Keratinocyte (primary cell): ENCODE measurements at regions not wholly inside any gene's neighbourhood (a gene's known extent, or its start where the extent isn't known, plus 50 kb on each side); places are given as distances from the start of the nearest gene placed in this dataset.

Source experiments
- DNase-seq: peaks from one replicate; pipeline ENCODE4 v3.0.0-alpha.2; 2011; ENCODE audit warnings: low read depth, missing footprints, low spot score
- FAIRE-seq: peaks from 2 replicates; lab custom pipeline; 2011; peaks lifted over from hg19 to GRCh38; lab: Jason Lieb, UNC
- H2AFZ ChIP-seq: 2 replicates; pipeline ENCODE4 v1.6.0; 2012; ENCODE audit warnings: low read length, control low read depth, inconsistent platforms; ENCODE audit not compliant: control insufficient read depth
- H3K27ac ChIP-seq: 2 replicates; pipeline ENCODE4 v1.5.1; 2011; ENCODE audit warnings: low read length; ENCODE audit not compliant: control insufficient read depth, insufficient read depth
- H3K27me3 ChIP-seq: 3 replicates; pipeline ENCODE4 v1.6.0; 2011; ENCODE audit warnings: low read length; ENCODE audit not compliant: control insufficient read depth, insufficient read depth; ENCODE audit errors: extremely low read depth
- H3K36me3 ChIP-seq, 2 experiments: 2 replicates in 1 of 2; 3 replicates in 1 of 2; pipeline ENCODE4 v1.5.1; 2011; ENCODE audit warnings: low read length in 2 of 2, mild to moderate bottlenecking in 1 of 2; ENCODE audit not compliant: control insufficient read depth in 2 of 2, insufficient read depth in 2 of 2; ENCODE audit errors: extremely low read depth in 1 of 2
- H3K4me1 ChIP-seq: 3 replicates; pipeline ENCODE4 v1.5.1; 2011; ENCODE audit warnings: low read length; ENCODE audit not compliant: control insufficient read depth, insufficient read depth; ENCODE audit errors: extremely low read depth
- H3K4me2 ChIP-seq: 3 replicates; pipeline ENCODE4 v1.6.0; 2011; ENCODE audit warnings: low read depth, low read length; ENCODE audit not compliant: control insufficient read depth, insufficient read depth; ENCODE audit errors: extremely low read depth
- H3K4me3 ChIP-seq, 3 experiments: fragments of 200-600 bp in 1 of 3; sonication (generic) in 1 of 3; 2 replicates in 2 of 3; 3 replicates in 1 of 3; pipeline ENCODE4 v1.5.1; 2011 to 2016; ENCODE audit warnings: low read length in 3 of 3, mild to moderate bottlenecking in 3 of 3, control low read depth in 2 of 3, inconsistent platforms in 1 of 3, low read depth in 1 of 3, mixed read lengths in 1 of 3, mixed run types in 1 of 3, moderate library complexity in 1 of 3; ENCODE audit not compliant: control insufficient read depth in 2 of 3, insufficient read depth in 2 of 3; ENCODE audit errors: extremely low read depth in 1 of 3
- H3K79me2 ChIP-seq: 2 replicates; pipeline ENCODE4 v1.6.0; 2012; ENCODE audit warnings: low read length; ENCODE audit not compliant: control insufficient read depth, insufficient read depth
- H3K9ac ChIP-seq: 3 replicates; pipeline ENCODE4 v1.6.0; 2011; ENCODE audit warnings: low read length; ENCODE audit not compliant: control insufficient read depth, insufficient read depth; ENCODE audit errors: extremely low read depth
- H3K9me1 ChIP-seq: 3 replicates; pipeline ENCODE4 v1.6.0; 2011; ENCODE audit warnings: low read length; ENCODE audit not compliant: control insufficient read depth, insufficient read depth; ENCODE audit errors: extremely low read depth
- H3K9me3 ChIP-seq: 2 replicates; pipeline ENCODE4 v1.5.1; 2012; ENCODE audit warnings: low read depth, low read length; ENCODE audit not compliant: control insufficient read depth
- H4K20me1 ChIP-seq: 3 replicates; pipeline ENCODE4 v1.6.0; 2011; ENCODE audit warnings: low read length; ENCODE audit not compliant: control insufficient read depth, insufficient read depth; ENCODE audit errors: extremely low read depth
- CTCF ChIP-seq, 3 experiments: IDR thresholded peaks in 1 of 3; conservative IDR thresholded peaks in 1 of 3; optimal IDR thresholded peaks in 1 of 3; 2 replicates in 2 of 3; 3 replicates in 1 of 3; pipeline versions ENCODE3 to v1.5.1; 2011; ENCODE audit warnings: low read length in 3 of 3, mild to moderate bottlenecking in 3 of 3, moderate library complexity in 2 of 3, control low read depth in 1 of 3, inconsistent platforms in 1 of 3; ENCODE audit not compliant: insufficient read depth in 2 of 3; ENCODE audit errors: extremely low read depth in 1 of 3
- EZH2 ChIP-seq: IDR thresholded peaks from one replicate; pipeline ENCODE4 v1.6.1; 2012; ENCODE audit warnings: inconsistent platforms, mild to moderate bottlenecking, low read length, moderate library complexity
- dilution Hi-C: fragments of 300-500 bp; cut with MboI; formaldehyde crosslinking; loops from one replicate; pipeline ENCODE4 v1.7.0; 2020; ENCODE audit warnings: low sequenced_read_pairs; ENCODE audit not compliant: extremely low pct_ligation_motif_present

- no peaks in the 10 kb centered on the region for H3K79me2 ChIP-seq
- dilution Hi-C loops = no loop called here
- no peaks in the 10 kb centered on the region for H3K9me3 ChIP-seq
- H3K36me3 ChIP-seq = no peaks in the 10 kb centered on the region
- no peak overlapping the region for H3K27ac ChIP-seq
- H3K9ac ChIP-seq = no peak overlapping the region
- H3K9me1 ChIP-seq = no peaks in the 10 kb centered on the region
- FAIRE-seq = no peak
- TF ChIP-seq CTCF (optimal IDR thresholded peaks at IDR 0.05 in 1 of 3, IDR thresholded peaks at IDR 0.05 in 1 of 3, conservative IDR thresholded peaks at IDR 0.05 in 1 of 3; ENCODE audit: extremely low read depth in 1 of 3, insufficient read depth in 2 of 3, low read length in 3 of 3) = peak; percentile 44 to 79 (median 57)
- TF ChIP-seq EZH2 = no peak
- DNase-seq = no peak
- no peaks in the 10 kb centered on the region for H4K20me1 ChIP-seq
- H3K4me1 ChIP-seq = peaks cover 6% of the 10 kb centered on the region
- H3K4me3 ChIP-seq = no peak overlapping the region
- H3K4me2 ChIP-seq = no peak overlapping the region
- no peak overlapping the region for H2AFZ ChIP-seq
- peaks cover 12% of the 10 kb centered on the region for H3K27me3 ChIP-seq
Observed at GRCh38 chr7:64098-64915, 128.1 kb upstream of the FAM20C start.

GRCh38 chr7:64916-65341 is 127.4 kb upstream of the FAM20C start:
- H3K27me3 ChIP-seq = peaks cover 12% of the 10 kb centered on the region
- DNase-seq (no peak), FAIRE-seq (no peak)
- no peak overlapping the region for H3K4me2 ChIP-seq
- no peak overlapping the region for H3K27ac ChIP-seq
- no peaks in the 10 kb centered on the region for H3K9me1 ChIP-seq
- no peak overlapping the region for H2AFZ ChIP-seq
- H3K4me1 ChIP-seq = peaks cover 6% of the 10 kb centered on the region
- dilution Hi-C loops = no loop called here
- H3K9ac ChIP-seq = no peak overlapping the region
- H3K9me3 ChIP-seq = no peaks in the 10 kb centered on the region
- H3K36me3 ChIP-seq = no peaks in the 10 kb centered on the region
- no peak for TF ChIP-seq EZH2
- no peak for TF ChIP-seq CTCF (optimal IDR thresholded peaks at IDR 0.05 in 1 of 3, IDR thresholded peaks at IDR 0.05 in 1 of 3, conservative IDR thresholded peaks at IDR 0.05 in 1 of 3; ENCODE audit: extremely low read depth in 1 of 3, insufficient read depth in 2 of 3, low read length in 3 of 3)
- H3K4me3 ChIP-seq = no peak overlapping the region
- no peaks in the 10 kb centered on the region for H3K79me2 ChIP-seq
- no peaks in the 10 kb centered on the region for H4K20me1 ChIP-seq
